ENCODE measurements at regions not wholly inside any gene's neighbourhood (a gene's known extent, or its start where the extent isn't known, plus 50 kb on each side); places are given as distances from the start of the nearest gene placed in this dataset.

DNA sequence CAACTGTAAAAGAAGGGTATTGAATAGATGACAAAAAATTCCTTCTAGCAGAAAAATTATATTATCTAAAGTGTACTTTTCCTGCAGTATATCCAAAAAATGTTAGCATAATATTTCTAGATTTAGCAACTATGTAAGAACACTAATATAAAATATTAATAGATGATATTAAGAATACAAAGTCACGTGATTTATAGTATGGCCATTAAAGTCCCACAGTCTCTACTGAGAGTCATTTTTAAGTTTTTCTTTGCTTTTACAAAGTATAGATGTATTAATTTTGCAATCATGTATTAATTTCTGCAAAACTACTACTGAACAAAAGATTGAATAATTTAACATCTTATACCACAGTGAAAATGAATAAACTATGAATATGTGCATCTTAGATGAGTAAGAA lies 94.9 kb downstream of the ZWINT start:
- TF ChIP-seq, protein P1, sequence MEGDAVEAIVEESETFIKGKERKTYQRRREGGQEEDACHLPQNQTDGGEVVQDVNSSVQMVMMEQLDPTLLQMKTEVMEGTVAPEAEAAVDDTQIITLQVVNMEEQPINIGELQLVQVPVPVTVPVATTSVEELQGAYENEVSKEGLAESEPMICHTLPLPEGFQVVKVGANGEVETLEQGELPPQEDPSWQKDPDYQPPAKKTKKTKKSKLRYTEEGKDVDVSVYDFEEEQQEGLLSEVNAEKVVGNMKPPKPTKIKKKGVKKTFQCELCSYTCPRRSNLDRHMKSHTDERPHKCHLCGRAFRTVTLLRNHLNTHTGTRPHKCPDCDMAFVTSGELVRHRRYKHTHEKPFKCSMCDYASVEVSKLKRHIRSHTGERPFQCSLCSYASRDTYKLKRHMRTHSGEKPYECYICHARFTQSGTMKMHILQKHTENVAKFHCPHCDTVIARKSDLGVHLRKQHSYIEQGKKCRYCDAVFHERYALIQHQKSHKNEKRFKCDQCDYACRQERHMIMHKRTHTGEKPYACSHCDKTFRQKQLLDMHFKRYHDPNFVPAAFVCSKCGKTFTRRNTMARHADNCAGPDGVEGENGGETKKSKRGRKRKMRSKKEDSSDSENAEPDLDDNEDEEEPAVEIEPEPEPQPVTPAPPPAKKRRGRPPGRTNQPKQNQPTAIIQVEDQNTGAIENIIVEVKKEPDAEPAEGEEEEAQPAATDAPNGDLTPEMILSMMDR (IDR thresholded peaks at IDR 0.05): no peak
- no peak for TF ChIP-seq POLR2A (IDR thresholded peaks at IDR 0.05)

Measured in uterus (tissue), 2 donors.